ENCODE measurements at regions not wholly inside any gene's neighbourhood (a gene's known extent, or its start where the extent isn't known, plus 50 kb on each side); places are given as distances from the start of the nearest gene placed in this dataset.
A peak's percentile ranks its signal among the peaks of the same experiment; 100 is the strongest.
"Not testable (repeated sequence)": the region's sequence is repeated elsewhere in the genome, so short reads cannot be mapped to it uniquely, and the experiment has no call there.

DNA sequence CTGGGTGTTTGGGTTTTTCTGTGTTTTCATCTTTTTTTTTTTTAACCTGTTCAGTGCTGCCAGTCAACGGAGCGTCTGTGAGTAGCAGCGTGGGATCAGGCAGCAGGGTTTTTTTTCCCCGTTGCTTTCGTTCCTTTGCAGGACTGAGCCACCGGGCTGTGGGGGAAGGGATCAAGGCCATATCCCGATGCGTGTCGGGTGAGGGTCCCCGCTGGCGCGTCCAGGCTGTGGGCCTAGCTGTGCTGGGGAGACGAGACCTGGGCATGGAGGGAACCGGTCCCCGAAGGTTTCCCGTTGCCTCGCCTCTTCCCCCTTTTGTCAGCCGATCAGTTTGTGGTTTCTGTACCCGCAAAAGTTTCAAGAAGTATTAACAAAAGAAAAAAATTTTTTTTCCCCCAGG, 218.1 kb downstream of the POTED start:
- not testable (repeated sequence) for H3K27ac Mint-ChIP-seq (ENCODE audit: unreplicated experiment); H3K9me3 Mint-ChIP-seq (ENCODE audit: unreplicated experiment); DNase-seq; H3K36me3 Mint-ChIP-seq (ENCODE audit: unreplicated experiment); H3K4me1 Mint-ChIP-seq (ENCODE audit: low read depth, unreplicated experiment); H3K27me3 Mint-ChIP-seq (ENCODE audit: unreplicated experiment); H3K4me3 Mint-ChIP-seq (ENCODE audit: unreplicated experiment)

GRCh38 chr21:13827201-13827600, 217.6 kb downstream of the POTED start:
- DNase-seq, result no peak
- TF ChIP-seq, protein P1, sequence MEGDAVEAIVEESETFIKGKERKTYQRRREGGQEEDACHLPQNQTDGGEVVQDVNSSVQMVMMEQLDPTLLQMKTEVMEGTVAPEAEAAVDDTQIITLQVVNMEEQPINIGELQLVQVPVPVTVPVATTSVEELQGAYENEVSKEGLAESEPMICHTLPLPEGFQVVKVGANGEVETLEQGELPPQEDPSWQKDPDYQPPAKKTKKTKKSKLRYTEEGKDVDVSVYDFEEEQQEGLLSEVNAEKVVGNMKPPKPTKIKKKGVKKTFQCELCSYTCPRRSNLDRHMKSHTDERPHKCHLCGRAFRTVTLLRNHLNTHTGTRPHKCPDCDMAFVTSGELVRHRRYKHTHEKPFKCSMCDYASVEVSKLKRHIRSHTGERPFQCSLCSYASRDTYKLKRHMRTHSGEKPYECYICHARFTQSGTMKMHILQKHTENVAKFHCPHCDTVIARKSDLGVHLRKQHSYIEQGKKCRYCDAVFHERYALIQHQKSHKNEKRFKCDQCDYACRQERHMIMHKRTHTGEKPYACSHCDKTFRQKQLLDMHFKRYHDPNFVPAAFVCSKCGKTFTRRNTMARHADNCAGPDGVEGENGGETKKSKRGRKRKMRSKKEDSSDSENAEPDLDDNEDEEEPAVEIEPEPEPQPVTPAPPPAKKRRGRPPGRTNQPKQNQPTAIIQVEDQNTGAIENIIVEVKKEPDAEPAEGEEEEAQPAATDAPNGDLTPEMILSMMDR (IDR thresholded peaks at IDR 0.05; ENCODE audit: partially characterized antibody, unreplicated experiment), result no peak
- Mint-ChIP-seq H3K4me1 (ENCODE audit: low read depth, unreplicated experiment) (peaks cover 2% of the 10 kb centered on the region), H3K4me3 (ENCODE audit: unreplicated experiment) (no peak overlapping the region), H3K27me3 (ENCODE audit: unreplicated experiment) (peaks cover 5% of the 10 kb centered on the region), H3K36me3 (ENCODE audit: unreplicated experiment) (no peaks in the 10 kb centered on the region), H3K27ac (ENCODE audit: unreplicated experiment) (no peak overlapping the region), H3K9me3 (ENCODE audit: unreplicated experiment) (no peaks in the 10 kb centered on the region)

DNA sequence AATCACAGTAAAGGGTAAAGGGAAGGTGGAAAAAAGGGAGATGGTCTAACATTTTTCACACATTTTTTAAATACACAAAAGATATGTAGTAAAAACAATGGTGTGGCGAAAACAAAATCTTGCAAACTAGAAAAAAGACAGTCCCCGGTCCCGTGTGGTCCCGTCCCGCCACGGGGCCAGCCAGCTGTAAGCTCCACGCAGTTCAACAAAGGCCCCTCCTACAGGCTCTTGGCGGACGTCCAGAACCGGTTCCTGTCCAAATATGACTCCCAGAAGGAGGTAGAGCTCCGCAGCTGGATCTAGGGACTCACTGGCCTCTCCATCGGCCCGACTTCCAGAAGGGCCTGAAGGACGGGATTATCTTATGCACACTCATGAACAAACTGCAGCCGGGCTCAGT, 216.9 kb downstream of the POTED start:
- not testable (repeated sequence) for H3K27ac Mint-ChIP-seq (ENCODE audit: unreplicated experiment); H3K4me1 Mint-ChIP-seq (ENCODE audit: low read depth, unreplicated experiment); H3K9me3 Mint-ChIP-seq (ENCODE audit: unreplicated experiment); H3K4me3 Mint-ChIP-seq (ENCODE audit: unreplicated experiment); DNase-seq; H3K27me3 Mint-ChIP-seq (ENCODE audit: unreplicated experiment); H3K36me3 Mint-ChIP-seq (ENCODE audit: unreplicated experiment)

GRCh38 chr21:13825218-13825778, 215.7 kb downstream of the POTED start:
- H3K27me3 Mint-ChIP-seq (ENCODE audit: unreplicated experiment); H3K9me3 Mint-ChIP-seq (ENCODE audit: unreplicated experiment); H3K36me3 Mint-ChIP-seq (ENCODE audit: unreplicated experiment); H3K4me1 Mint-ChIP-seq (ENCODE audit: low read depth, unreplicated experiment); H3K27ac Mint-ChIP-seq (ENCODE audit: unreplicated experiment); H3K4me3 Mint-ChIP-seq (ENCODE audit: unreplicated experiment); DNase-seq: not testable (repeated sequence)

DNA sequence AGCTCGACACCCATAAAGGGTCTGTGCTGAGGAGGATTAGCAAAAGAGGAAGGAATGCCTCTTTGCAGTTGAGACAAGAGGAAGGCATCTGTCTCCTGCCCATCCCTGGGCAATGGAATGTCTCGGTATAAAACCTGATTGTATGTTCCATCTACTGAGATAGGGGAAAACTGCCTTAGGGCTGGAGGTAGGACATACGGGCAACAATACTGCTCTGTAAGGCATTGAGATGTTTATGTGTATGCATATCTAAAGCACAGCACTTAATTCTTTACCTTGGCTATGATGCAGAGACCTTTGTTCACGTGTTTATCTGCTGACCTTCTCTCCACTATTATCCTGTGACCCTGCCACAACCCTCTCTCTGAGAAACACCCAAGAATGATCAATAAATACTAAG, 210.7 kb downstream of the POTED start:
- not testable (repeated sequence) for H3K36me3 Mint-ChIP-seq (ENCODE audit: unreplicated experiment); H3K9me3 Mint-ChIP-seq (ENCODE audit: unreplicated experiment); DNase-seq; H3K27me3 Mint-ChIP-seq (ENCODE audit: unreplicated experiment)
- Mint-ChIP-seq H3K27ac (ENCODE audit: unreplicated experiment) (peak overlapping the region; percentile 72), H3K4me3 (ENCODE audit: unreplicated experiment) (peak overlapping the region; percentile 34), H3K4me1 (ENCODE audit: low read depth, unreplicated experiment) (peaks cover 25% of the 10 kb centered on the region)

DNA sequence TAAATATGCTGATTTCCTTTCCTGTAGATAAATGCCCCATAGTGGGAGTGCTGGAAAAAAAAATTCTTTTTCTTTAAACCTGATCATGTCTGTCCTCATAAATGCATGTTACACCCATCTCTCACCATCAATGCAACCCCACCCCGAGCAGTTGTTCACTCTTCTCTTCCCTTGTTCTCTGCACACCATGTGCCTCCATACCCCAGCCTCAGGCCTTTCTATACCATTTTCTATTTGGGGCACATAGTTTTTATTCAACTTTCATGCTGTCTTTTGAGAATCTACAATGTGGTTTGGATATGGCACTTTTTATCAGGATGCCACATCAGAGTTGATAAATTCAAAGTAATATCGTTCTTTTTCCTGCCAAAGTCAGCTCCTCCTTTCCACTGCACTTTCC, 202.6 kb downstream of the POTED start:
- not testable (repeated sequence) for H3K36me3 Mint-ChIP-seq (ENCODE audit: unreplicated experiment); H3K27me3 Mint-ChIP-seq (ENCODE audit: unreplicated experiment); H3K9me3 Mint-ChIP-seq (ENCODE audit: unreplicated experiment)

DNA sequence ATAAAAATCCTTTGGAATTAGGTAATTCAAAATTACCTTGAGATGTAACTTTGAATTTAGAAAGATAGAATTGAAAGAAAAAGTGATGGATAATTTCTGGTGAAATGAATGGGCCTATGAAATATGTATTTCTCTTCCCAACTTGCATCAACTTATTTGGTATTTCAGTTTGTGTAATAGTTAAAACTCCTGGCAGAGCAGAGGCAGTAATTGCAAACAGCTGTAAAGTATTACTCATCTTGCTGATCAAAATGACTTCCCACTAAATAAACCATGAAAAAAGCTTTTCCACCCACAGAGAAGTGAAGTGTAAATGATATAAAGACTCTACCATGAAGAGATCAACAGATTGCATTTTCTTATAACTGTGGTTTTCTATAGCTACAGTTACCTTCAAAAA, 201.0 kb downstream of the POTED start:
- DNase-seq; H3K9me3 Mint-ChIP-seq (ENCODE audit: unreplicated experiment); H3K4me1 Mint-ChIP-seq (ENCODE audit: low read depth, unreplicated experiment); H3K27me3 Mint-ChIP-seq (ENCODE audit: unreplicated experiment); H3K36me3 Mint-ChIP-seq (ENCODE audit: unreplicated experiment); H3K4me3 Mint-ChIP-seq (ENCODE audit: unreplicated experiment); H3K27ac Mint-ChIP-seq (ENCODE audit: unreplicated experiment): not testable (repeated sequence)

More for the DNA sequence above, 202.6 kb downstream of the POTED start:
- H3K4me3 Mint-ChIP-seq (ENCODE audit: unreplicated experiment); H3K4me1 Mint-ChIP-seq (ENCODE audit: low read depth, unreplicated experiment); H3K27ac Mint-ChIP-seq (ENCODE audit: unreplicated experiment); DNase-seq: not testable (repeated sequence)

- not testable (repeated sequence) for DNase-seq; H3K36me3 Mint-ChIP-seq (ENCODE audit: unreplicated experiment); H3K4me1 Mint-ChIP-seq (ENCODE audit: low read depth, unreplicated experiment); H3K9me3 Mint-ChIP-seq (ENCODE audit: unreplicated experiment); H3K27me3 Mint-ChIP-seq (ENCODE audit: unreplicated experiment); H3K27ac Mint-ChIP-seq (ENCODE audit: unreplicated experiment); H3K4me3 Mint-ChIP-seq (ENCODE audit: unreplicated experiment)
Measured at GRCh38 chr21:13806444-13806843, 196.9 kb downstream of the POTED start.

GRCh38 chr21:13802757-13803156, 193.2 kb downstream of the POTED start:
- H3K4me3 Mint-ChIP-seq (ENCODE audit: unreplicated experiment); H3K27me3 Mint-ChIP-seq (ENCODE audit: unreplicated experiment); H3K36me3 Mint-ChIP-seq (ENCODE audit: unreplicated experiment); H3K27ac Mint-ChIP-seq (ENCODE audit: unreplicated experiment); H3K9me3 Mint-ChIP-seq (ENCODE audit: unreplicated experiment); H3K4me1 Mint-ChIP-seq (ENCODE audit: low read depth, unreplicated experiment); DNase-seq: not testable (repeated sequence)

Measured in glutamatergic neuron (in vitro differentiated cells).